Left ventricle myocardium inferior (tissue), 1 donor: ENCODE measurements at regions not wholly inside any gene's neighbourhood (a gene's known extent, or its start where the extent isn't known, plus 50 kb on each side); places are given as distances from the start of the nearest gene placed in this dataset.
"Not testable (repeated sequence)": the region's sequence is repeated elsewhere in the genome, so short reads cannot be mapped to it uniquely, and the experiment has no call there.

Experiments used
- DNase-seq: peaks from one replicate; pipeline ENCODE4 v3.0.0-alpha.2; 2020
- H3K27ac ChIP-seq: fragments of 200-600 bp; replicated peaks from 2 replicates; pipeline ENCODE4 v1.8.0; 2021
- H3K27me3 ChIP-seq: fragments of 200-600 bp; 2 replicates; pipeline ENCODE4 v1.8.0; 2021; ENCODE audit warnings: low read depth
- H3K36me3 ChIP-seq: fragments of 200-600 bp; 2 replicates; pipeline ENCODE4 v1.8.0; 2021
- H3K4me1 ChIP-seq: fragments of 200-600 bp; 2 replicates; pipeline ENCODE4 v1.8.0; 2021
- H3K4me3 ChIP-seq: fragments of 200-600 bp; 2 replicates; pipeline ENCODE4 v1.8.0; 2021; ENCODE audit warnings: mild to moderate bottlenecking, moderate library complexity
- H3K9me3 ChIP-seq: fragments of 200-600 bp; replicated peaks from 2 replicates; pipeline ENCODE4 v1.8.0; 2021
- CTCF ChIP-seq: fragments of 200-600 bp; IDR thresholded peaks from 2 replicates; pipeline ENCODE4 v1.8.0; 2021; ENCODE audit warnings: antibody characterized with exemption, mild to moderate bottlenecking, borderline replicate concordance
- intact Hi-C: fragments of 100-400 bp; cut with micrococcal nuclease; formaldehyde crosslinking; loops from one replicate; pipeline ENCODE4 v1.11.0; 2022
- donor health status: DM: no; HTN: yes; CAD: no; lungs with severe emphysema.

GRCh38 chr2:221999717-222000116 lies 299.1 kb downstream of the PAX3 start:
- H3K9me3 ChIP-seq, result no peaks in the 10 kb centered on the region
- DNase-seq, result no peak
- no peak overlapping the region for H3K27ac ChIP-seq
- no peak for TF ChIP-seq CTCF
- no peaks in the 10 kb centered on the region for H3K4me1 ChIP-seq
- H3K27me3 ChIP-seq, result peaks cover 25% of the 10 kb centered on the region
- intact Hi-C loops, result no loop called here
- H3K4me3 ChIP-seq, result no peak overlapping the region
- H3K36me3 ChIP-seq, result no peaks in the 10 kb centered on the region

- Histone ChIP-seq H3K4me1 (no peaks in the 10 kb centered on the region), H3K27ac (no peak overlapping the region), H3K4me3 (no peak overlapping the region), H3K9me3 (no peaks in the 10 kb centered on the region), H3K36me3 (no peaks in the 10 kb centered on the region), H3K27me3 (peaks cover 25% of the 10 kb centered on the region)
- TF ChIP-seq CTCF, result no peak
- intact Hi-C loops, result no loop called here
- DNase-seq, result no peak
Observed at GRCh38 chr2:221999166-221999565, 299.6 kb downstream of the PAX3 start.

DNA sequence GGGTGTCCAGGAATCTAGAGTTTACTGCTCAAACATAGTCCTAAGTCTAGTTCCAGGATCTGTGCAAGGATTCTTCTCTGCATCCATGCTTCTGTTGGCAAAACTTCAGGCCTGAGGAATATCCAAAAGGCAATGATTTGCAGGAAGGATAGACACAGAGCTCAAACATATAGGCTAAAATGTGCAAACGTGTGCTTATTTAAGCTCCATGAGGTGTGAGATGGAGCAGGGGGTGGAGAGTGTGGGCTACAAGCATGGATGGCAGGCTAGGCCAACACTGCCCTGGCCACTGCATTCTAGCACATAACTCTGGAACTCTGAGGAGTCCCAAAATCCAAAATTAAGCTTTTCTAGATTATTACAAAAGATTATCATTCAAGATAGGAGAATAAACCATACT lies 301.1 kb downstream of the PAX3 start:
- intact Hi-C loops, result no loop called here

GRCh38 chr2:221997100-221997499 lies 301.7 kb downstream of the PAX3 start:
- peaks cover 25% of the 10 kb centered on the region for H3K27me3 ChIP-seq
- DNase-seq, result no peak
- TF ChIP-seq CTCF, result no peak
- no peaks in the 10 kb centered on the region for H3K9me3 ChIP-seq
- H3K4me3 ChIP-seq, result no peak overlapping the region
- H3K4me1 ChIP-seq, result no peaks in the 10 kb centered on the region
- no peaks in the 10 kb centered on the region for H3K36me3 ChIP-seq
- no peak overlapping the region for H3K27ac ChIP-seq
- intact Hi-C loops, result no loop called here

More for the DNA sequence above, 301.1 kb downstream of the PAX3 start:
- no peaks in the 10 kb centered on the region for H3K4me1 ChIP-seq
- H3K27me3 ChIP-seq, result peaks cover 25% of the 10 kb centered on the region
- no peak overlapping the region for H3K27ac ChIP-seq
- no peaks in the 10 kb centered on the region for H3K36me3 ChIP-seq
- H3K4me3 ChIP-seq, result no peak overlapping the region
- no peaks in the 10 kb centered on the region for H3K9me3 ChIP-seq
- DNase-seq, result no peak
- TF ChIP-seq CTCF, result no peak

DNA sequence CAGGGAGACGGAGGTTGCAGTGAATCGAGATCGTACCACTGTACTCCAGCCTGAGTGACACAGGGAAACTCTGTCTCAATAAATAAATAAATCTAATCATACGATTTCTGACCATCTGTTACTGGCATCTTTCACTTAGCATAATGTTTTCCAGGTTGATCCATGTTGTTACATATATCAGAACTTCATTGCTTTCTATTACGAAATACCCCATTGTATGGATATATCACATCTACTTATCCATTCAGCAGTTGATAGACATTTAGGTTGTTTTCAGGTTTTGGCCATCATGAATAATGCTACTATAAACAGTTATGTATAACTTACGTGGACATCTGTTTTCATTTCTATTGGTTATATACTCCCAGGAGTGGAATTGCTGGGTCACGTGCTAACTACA lies 303.9 kb downstream of the PAX3 start:
- intact Hi-C loops, result no loop called here
- Histone ChIP-seq H3K4me3 (no peak overlapping the region), H3K36me3 (no peaks in the 10 kb centered on the region), H3K27ac (no peak overlapping the region), H3K4me1 (no peaks in the 10 kb centered on the region), H3K9me3 (no peaks in the 10 kb centered on the region), H3K27me3 (peaks cover 24% of the 10 kb centered on the region)
- no peak for TF ChIP-seq CTCF
- no peak for DNase-seq

- H3K4me3 ChIP-seq, H3K27ac ChIP-seq, intact Hi-C loops, H3K36me3 ChIP-seq, H3K4me1 ChIP-seq, H3K9me3 ChIP-seq, H3K27me3 ChIP-seq, DNase-seq: not testable (repeated sequence)
Observed at GRCh38 chr2:221984376-221984775, 314.4 kb downstream of the PAX3 start.
